ENCODE measurements at regions not wholly inside any gene's neighbourhood (a gene's known extent, or its start where the extent isn't known, plus 50 kb on each side); places are given as distances from the start of the nearest gene placed in this dataset.

DNA sequence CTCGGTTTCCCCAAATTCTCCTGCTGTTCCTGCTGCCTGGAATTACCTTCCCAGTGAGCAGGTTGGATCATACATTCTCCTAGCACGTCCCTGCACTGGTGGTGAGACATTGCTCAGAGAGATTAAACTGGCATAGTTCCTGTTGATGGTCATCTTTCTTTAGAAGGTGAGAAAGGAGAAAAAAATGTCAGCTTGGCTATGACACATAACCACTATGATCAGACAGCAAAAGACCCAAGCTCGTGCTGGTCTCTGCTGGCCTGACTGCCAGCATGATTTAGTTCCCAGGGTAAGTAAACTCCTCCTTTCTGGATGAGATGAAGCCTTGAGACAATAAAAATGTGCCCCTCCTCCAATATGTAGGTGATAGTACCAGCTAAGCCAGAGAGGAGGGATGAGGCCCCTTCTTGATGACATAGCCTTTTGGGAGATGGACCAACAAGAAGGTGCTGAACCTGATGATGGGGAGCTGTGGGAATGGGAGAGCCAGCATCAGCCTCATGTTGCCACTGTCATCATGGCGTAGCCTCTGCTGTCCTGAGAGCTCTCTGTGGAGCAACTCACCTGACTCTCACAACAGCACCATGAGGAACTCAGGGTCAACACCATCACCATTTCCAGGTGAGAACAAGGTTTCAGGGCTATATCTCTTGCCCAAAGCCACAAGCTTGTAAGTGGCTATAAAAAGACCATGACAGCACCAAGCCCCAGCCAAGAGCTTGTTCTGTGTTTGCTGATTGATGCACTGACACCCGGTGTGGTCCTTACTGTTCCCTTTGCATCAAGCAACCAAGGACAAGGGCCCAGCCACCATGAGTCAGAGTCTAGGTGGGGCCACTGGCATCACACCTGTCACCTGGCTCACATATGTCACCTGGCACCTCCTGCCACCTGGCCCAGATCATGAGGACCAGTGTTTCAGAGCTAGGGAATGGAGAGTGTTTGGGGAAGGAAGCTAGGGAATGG is 200.0 kb downstream of the MATN1 start (continued):
- TF ChIP-seq SP1 (IDR thresholded peaks at IDR 0.05; ENCODE audit: low read depth) (peak; percentile 36; the same call in 1 of the 2 replicates), CEBPB (IDR thresholded peaks at IDR 0.05; ENCODE audit: low read depth) (no peak), EGR1 (IDR thresholded peaks at IDR 0.05; ENCODE audit: low read depth) (no peak), POLR2A (IDR thresholded peaks at IDR 0.05; ENCODE audit: borderline replicate concordance, extremely low read depth, insufficient read depth, insufficient read length) (no peak)
- TF ChIP-seq, protein P1, sequence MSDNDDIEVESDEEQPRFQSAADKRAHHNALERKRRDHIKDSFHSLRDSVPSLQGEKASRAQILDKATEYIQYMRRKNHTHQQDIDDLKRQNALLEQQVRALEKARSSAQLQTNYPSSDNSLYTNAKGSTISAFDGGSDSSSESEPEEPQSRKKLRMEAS (IDR thresholded peaks at IDR 0.05) = peak; percentile 73

DNA sequence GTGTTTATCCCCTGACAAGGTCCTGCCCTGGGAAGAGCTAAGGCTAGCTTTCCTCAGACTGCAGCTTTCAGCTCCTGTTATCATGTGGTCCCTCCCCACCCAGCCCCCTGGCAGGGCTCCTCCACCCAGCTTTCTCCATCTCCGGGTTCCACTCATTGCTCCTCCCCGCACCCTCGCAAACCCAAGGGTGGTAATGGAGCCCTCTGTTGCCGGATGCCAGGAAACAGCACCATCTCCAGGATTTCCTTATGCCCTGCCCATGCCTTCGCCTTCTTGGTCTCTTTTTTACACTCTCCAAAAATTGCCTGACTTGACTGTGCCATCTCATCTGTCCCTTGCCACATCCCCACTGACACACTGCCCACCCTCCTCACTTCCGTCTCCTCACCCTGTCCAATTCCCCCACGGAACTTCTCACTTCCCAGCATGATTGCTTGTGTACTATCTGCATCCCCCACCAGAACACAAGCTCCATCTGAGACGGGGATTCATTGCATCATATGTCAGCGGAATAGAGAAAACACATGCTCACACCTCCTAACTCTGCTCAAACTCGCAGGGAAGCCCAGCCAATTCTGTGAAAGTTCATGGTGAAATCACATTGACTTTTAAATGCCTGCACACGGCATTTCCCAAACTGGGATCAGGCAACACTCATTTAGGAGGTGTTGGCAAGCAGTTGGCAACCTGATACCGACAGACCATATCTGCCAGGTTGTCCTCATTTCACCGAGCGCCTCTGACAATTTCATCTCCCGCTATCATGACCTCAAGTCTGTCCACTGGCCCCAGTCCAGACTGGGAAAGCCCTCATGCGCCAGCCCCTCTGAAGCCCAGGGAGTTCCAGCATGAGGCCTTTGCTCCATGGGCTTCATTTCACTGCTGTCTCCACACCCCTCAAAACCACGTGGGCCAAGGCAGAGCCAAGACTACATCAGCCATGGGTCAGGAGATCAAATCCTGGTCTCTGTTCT is 201.1 kb downstream of the MATN1 start:
- Histone ChIP-seq H3K27me3 (ENCODE audit: insufficient read depth, low read length) (0 out of 2 replicates have a peak, but pooled peaks cover 3% of the 10 kb centered on the region), H3K27ac (ENCODE audit: low read depth, low read length) (no peak overlapping the region), H3K79me2 (ENCODE audit: insufficient read depth, low read length) (no peaks in the 10 kb centered on the region), H4K20me1 (ENCODE audit: insufficient read depth) (no peaks in the 10 kb centered on the region), H3K9ac (ENCODE audit: low read length) (no peak overlapping the region), H3K4me1 (ENCODE audit: control insufficient read depth in 1 of 2, insufficient read depth in 2 of 2, low read length in 2 of 2) (peaks cover 12 to 52% of the 10 kb centered on the region in 2 experiments), H3K9me3 (ENCODE audit: control insufficient read depth in 1 of 2, insufficient read depth in 1 of 2, low read depth in 1 of 2, low read length in 2 of 2) (no peaks in the 10 kb centered on the region), H2AFZ (ENCODE audit: low read depth, low read length, poor library complexity, severe bottlenecking) (no peak overlapping the region), H3K4me2 (ENCODE audit: low read length) (peak overlapping the region; percentile 51), H3K36me3 (ENCODE audit: control insufficient read depth in 1 of 2, insufficient read depth in 2 of 2, low read length in 2 of 2) (no peaks in the 10 kb centered on the region), H3K9me2 (ENCODE audit: insufficient read depth) (no peaks in the 10 kb centered on the region), H3K4me3 (replicated peaks in 1 of 2; ENCODE audit: low read depth in 1 of 2, low read length in 2 of 2) (no peak overlapping the region)
- no peak for DNase-seq (ENCODE audit: low read depth, low spot score)
- BruUV-seq (replicated peaks) = no TSS peak
- no peak for ATAC-seq
- intact Hi-C loops (cut with micrococcal nuclease) = no loop called here
- ChIA-PET RAD21 (ENCODE audit: low non-redundant PET in 1 of 2, low total read pairs in 2 of 2, uncharacterized antibody in 2 of 2, unreplicated experiment in 2 of 2) (no interaction called here), POLR2A (no interaction called here), CTCF (no interaction called here)
- TF ChIP-seq, protein P2, sequence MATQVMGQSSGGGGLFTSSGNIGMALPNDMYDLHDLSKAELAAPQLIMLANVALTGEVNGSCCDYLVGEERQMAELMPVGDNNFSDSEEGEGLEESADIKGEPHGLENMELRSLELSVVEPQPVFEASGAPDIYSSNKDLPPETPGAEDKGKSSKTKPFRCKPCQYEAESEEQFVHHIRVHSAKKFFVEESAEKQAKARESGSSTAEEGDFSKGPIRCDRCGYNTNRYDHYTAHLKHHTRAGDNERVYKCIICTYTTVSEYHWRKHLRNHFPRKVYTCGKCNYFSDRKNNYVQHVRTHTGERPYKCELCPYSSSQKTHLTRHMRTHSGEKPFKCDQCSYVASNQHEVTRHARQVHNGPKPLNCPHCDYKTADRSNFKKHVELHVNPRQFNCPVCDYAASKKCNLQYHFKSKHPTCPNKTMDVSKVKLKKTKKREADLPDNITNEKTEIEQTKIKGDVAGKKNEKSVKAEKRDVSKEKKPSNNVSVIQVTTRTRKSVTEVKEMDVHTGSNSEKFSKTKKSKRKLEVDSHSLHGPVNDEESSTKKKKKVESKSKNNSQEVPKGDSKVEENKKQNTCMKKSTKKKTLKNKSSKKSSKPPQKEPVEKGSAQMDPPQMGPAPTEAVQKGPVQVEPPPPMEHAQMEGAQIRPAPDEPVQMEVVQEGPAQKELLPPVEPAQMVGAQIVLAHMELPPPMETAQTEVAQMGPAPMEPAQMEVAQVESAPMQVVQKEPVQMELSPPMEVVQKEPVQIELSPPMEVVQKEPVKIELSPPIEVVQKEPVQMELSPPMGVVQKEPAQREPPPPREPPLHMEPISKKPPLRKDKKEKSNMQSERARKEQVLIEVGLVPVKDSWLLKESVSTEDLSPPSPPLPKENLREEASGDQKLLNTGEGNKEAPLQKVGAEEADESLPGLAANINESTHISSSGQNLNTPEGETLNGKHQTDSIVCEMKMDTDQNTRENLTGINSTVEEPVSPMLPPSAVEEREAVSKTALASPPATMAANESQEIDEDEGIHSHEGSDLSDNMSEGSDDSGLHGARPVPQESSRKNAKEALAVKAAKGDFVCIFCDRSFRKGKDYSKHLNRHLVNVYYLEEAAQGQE (IDR thresholded peaks at IDR 0.05; ENCODE audit: low read depth) = no peak
- peak; percentile 24; the same call in 1 of the 2 replicates for TF ChIP-seq RAD21 (IDR thresholded peaks at IDR 0.05; ENCODE audit: low read depth)
- TF ChIP-seq, protein P3, sequence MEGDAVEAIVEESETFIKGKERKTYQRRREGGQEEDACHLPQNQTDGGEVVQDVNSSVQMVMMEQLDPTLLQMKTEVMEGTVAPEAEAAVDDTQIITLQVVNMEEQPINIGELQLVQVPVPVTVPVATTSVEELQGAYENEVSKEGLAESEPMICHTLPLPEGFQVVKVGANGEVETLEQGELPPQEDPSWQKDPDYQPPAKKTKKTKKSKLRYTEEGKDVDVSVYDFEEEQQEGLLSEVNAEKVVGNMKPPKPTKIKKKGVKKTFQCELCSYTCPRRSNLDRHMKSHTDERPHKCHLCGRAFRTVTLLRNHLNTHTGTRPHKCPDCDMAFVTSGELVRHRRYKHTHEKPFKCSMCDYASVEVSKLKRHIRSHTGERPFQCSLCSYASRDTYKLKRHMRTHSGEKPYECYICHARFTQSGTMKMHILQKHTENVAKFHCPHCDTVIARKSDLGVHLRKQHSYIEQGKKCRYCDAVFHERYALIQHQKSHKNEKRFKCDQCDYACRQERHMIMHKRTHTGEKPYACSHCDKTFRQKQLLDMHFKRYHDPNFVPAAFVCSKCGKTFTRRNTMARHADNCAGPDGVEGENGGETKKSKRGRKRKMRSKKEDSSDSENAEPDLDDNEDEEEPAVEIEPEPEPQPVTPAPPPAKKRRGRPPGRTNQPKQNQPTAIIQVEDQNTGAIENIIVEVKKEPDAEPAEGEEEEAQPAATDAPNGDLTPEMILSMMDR (IDR thresholded peaks at IDR 0.05 in 2 of 3, conservative IDR thresholded peaks at IDR 0.05 in 1 of 3; ENCODE audit: borderline replicate concordance in 1 of 3, insufficient read depth in 1 of 3, low read depth in 2 of 3, low read length in 2 of 3) = no peak

Data from HCT116 (cell line).